ENCODE measurements at regions not wholly inside any gene's neighbourhood (a gene's known extent, or its start where the extent isn't known, plus 50 kb on each side); places are given as distances from the start of the nearest gene placed in this dataset.

GRCh38 chr6:122886481-122886880, 97.4 kb downstream of the SMPDL3A start:
- peaks cover 14% of the 10 kb centered on the region for H3K9me3 Mint-ChIP-seq
- ATAC-seq (peak; percentile 69), DNase-seq (ENCODE audit: low spot score) (peak; percentile 40)
- Histone ChIP-seq H3F3A (replicated peaks; ENCODE audit: low read depth) (no peaks in the 10 kb centered on the region), H3K4me2 (no peak overlapping the region), H3K4me1 (ENCODE audit: insufficient read depth) (no peaks in the 10 kb centered on the region), H3K4me3 (no peak overlapping the region), H2AFZ (no peak overlapping the region), H3K36me3 (ENCODE audit: insufficient read depth) (no peaks in the 10 kb centered on the region), H3K9me2 (ENCODE audit: insufficient read depth) (no peaks in the 10 kb centered on the region), H4K20me1 (replicated peaks; ENCODE audit: insufficient read depth) (no peaks in the 10 kb centered on the region), H3K27ac (ENCODE audit: low read depth) (no peak overlapping the region), H3K27me3 (ENCODE audit: insufficient read depth) (no peaks in the 10 kb centered on the region), H3K79me2 (replicated peaks; ENCODE audit: insufficient read depth) (no peaks in the 10 kb centered on the region)
- H3K27ac Mint-ChIP-seq: no peak overlapping the region
- no peak overlapping the region for H3K4me3 Mint-ChIP-seq
- H3K27me3 Mint-ChIP-seq (ENCODE audit: insufficient read depth, low read depth, poor library complexity): no peaks in the 10 kb centered on the region
- TF ChIP-seq NANOG (IDR thresholded peaks at IDR 0.05; ENCODE audit: borderline replicate concordance): no peak
- no peak for TF ChIP-seq CREB1 (CRISPR knock-in tag; IDR thresholded peaks at IDR 0.05; ENCODE audit: low read depth)
- TF ChIP-seq ZNF331 (CRISPR knock-in tag; IDR thresholded peaks at IDR 0.05; ENCODE audit: low read depth): no peak
- no peak for TF ChIP-seq REST (IDR thresholded peaks at IDR 0.05; ENCODE audit: unreplicated experiment)
- no peak for TF ChIP-seq ZNF114 (CRISPR knock-in tag; IDR thresholded peaks at IDR 0.05)
- no peak for TF ChIP-seq ZNF462 (CRISPR knock-in tag; IDR thresholded peaks at IDR 0.05)
- no peak for TF ChIP-seq EZH2 (IDR thresholded peaks at IDR 0.05; ENCODE audit: low read depth, unreplicated experiment)
- no peak for TF ChIP-seq STAT1 (IDR thresholded peaks at IDR 0.05; ENCODE audit: unreplicated experiment)
- no peak for TF ChIP-seq EZH2phosphoT487 (IDR thresholded peaks at IDR 0.05; ENCODE audit: unreplicated experiment)
- no peak for TF ChIP-seq ETS1 (IDR thresholded peaks at IDR 0.05)
- TF ChIP-seq CTCF (conservative IDR thresholded peaks at IDR 0.05; ENCODE audit: low read depth in 2 of 2): no peak
- no peak for TF ChIP-seq JUNB (IDR thresholded peaks at IDR 0.05; ENCODE audit: unreplicated experiment)
- TF ChIP-seq POLR2AphosphoS5 (IDR thresholded peaks at IDR 0.05; ENCODE audit: low read depth): no peak
- H3K4me1 Mint-ChIP-seq: peaks cover 9% of the 10 kb centered on the region
- peaks cover 5% of the 10 kb centered on the region; the same call in 1 of the 3 replicates for H3K36me3 Mint-ChIP-seq (ENCODE audit: low read depth)
